Progenitor cell of endocrine pancreas (in vitro differentiated cells): ENCODE measurements at regions not wholly inside any gene's neighbourhood (a gene's known extent, or its start where the extent isn't known, plus 50 kb on each side); places are given as distances from the start of the nearest gene placed in this dataset.

Experiments
- DNase-seq: peaks from one replicate; pipeline ENCODE4 v3.0.0; 2021; ENCODE audit warnings: low spot score; ENCODE audit not compliant: unreplicated experiment
- H3K27ac Mint-ChIP-seq: 2 replicates; pipeline ENCODE4 v1.8.0; 2021; ENCODE audit warnings: mild to moderate bottlenecking, moderate library complexity, mixed read lengths
- H3K27me3 Mint-ChIP-seq: 2 replicates; pipeline ENCODE4 v1.8.0; 2021; ENCODE audit warnings: mixed read lengths
- H3K36me3 Mint-ChIP-seq: 2 replicates; pipeline ENCODE4 v1.8.0; 2022; ENCODE audit warnings: mixed read lengths; ENCODE audit not compliant: insufficient read depth
- H3K4me1 Mint-ChIP-seq: 2 replicates; pipeline ENCODE4 v1.8.0; 2021; ENCODE audit warnings: low read depth, mixed read lengths
- H3K4me3 Mint-ChIP-seq: 2 replicates; pipeline ENCODE4 v1.8.0; 2021; ENCODE audit warnings: low read depth, mild to moderate bottlenecking, moderate library complexity, mixed read lengths
- H3K9me3 Mint-ChIP-seq: 2 replicates; pipeline ENCODE4 v1.8.0; 2021; ENCODE audit warnings: low read depth, mixed read lengths
- CTCF ChIP-seq: fragments of 200-600 bp; sonication (generic); IDR thresholded peaks from one replicate; pipeline ENCODE4 v1.5.0; 2021; ENCODE audit warnings: antibody characterized with exemption, mild to moderate bottlenecking; ENCODE audit not compliant: unreplicated experiment

GRCh38 chr15:63434576-63435186 is 53.0 kb upstream of the CA12 start:
- no peak for TF ChIP-seq CTCF
- Mint-ChIP-seq H3K9me3 (no peaks in the 10 kb centered on the region), H3K27me3 (peaks cover 18% of the 10 kb centered on the region), H3K4me1 (peaks cover 4% of the 10 kb centered on the region), H3K27ac (no peak overlapping the region), H3K4me3 (no peak overlapping the region), H3K36me3 (no peaks in the 10 kb centered on the region)
- DNase-seq = no peak

DNA sequence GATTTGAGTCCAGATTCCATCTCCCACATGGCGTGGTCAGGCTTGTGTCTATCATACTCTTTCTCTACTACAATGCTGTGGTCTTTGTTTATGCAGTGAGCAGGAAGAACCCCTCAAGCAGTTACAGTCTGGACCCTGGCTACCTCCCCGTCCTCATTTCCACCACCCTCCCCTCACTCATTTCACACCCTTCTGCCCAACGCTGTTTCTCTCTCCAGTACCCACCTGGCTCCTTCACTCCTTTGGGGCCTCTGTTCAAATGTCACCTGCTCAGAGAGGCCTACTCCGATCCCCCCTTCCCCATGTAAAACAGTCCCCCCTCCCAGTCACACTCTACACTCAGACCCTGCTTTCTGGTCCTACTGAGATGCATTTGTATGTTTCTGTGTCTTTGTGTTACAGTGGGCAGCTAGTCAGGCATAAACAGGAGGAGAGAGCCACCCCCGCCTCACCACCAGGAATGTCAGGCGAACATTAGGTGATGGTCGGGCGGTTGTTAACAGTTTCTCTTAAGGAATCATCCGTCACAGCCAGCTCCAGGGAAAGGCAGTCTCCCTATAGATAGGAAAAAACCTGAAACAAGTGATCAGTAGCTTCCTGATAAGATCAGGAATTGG is 53.7 kb upstream of the CA12 start:
- Mint-ChIP-seq H3K4me3 (no peak overlapping the region), H3K27me3 (peaks cover 23% of the 10 kb centered on the region), H3K9me3 (no peaks in the 10 kb centered on the region), H3K36me3 (no peaks in the 10 kb centered on the region), H3K4me1 (peaks cover 4% of the 10 kb centered on the region), H3K27ac (no peak overlapping the region)
- DNase-seq = no peak
- TF ChIP-seq CTCF = no peak

- Mint-ChIP-seq H3K9me3 (no peaks in the 10 kb centered on the region), H3K4me1 (peaks cover 4% of the 10 kb centered on the region), H3K36me3 (no peaks in the 10 kb centered on the region), H3K27me3 (peaks cover 31% of the 10 kb centered on the region), H3K4me3 (no peak overlapping the region), H3K27ac (peak overlapping the region; percentile 3)
- no peak for TF ChIP-seq CTCF
- DNase-seq = no peak
These were observed 54.7 kb upstream of the CA12 start for GRCh38 chr15:63436341-63436740.

- Mint-ChIP-seq H3K9me3 (no peaks in the 10 kb centered on the region), H3K27ac (peak overlapping the region; percentile 3), H3K4me1 (peaks cover 4% of the 10 kb centered on the region), H3K27me3 (peaks cover 28% of the 10 kb centered on the region), H3K4me3 (no peak overlapping the region), H3K36me3 (no peaks in the 10 kb centered on the region)
- DNase-seq = no peak
- peak; percentile 16 for TF ChIP-seq CTCF
These were observed 55.3 kb upstream of the CA12 start for GRCh38 chr15:63436872-63437375.

- no peak overlapping the region for H3K27ac Mint-ChIP-seq
- H3K4me1 Mint-ChIP-seq = peaks cover 4% of the 10 kb centered on the region
- H3K9me3 Mint-ChIP-seq = no peaks in the 10 kb centered on the region
- H3K27me3 Mint-ChIP-seq = peaks cover 27% of the 10 kb centered on the region
- no peak for DNase-seq
- H3K36me3 Mint-ChIP-seq = no peaks in the 10 kb centered on the region
- TF ChIP-seq CTCF = no peak
- H3K4me3 Mint-ChIP-seq = no peak overlapping the region
These were observed 58.1 kb upstream of the CA12 start for GRCh38 chr15:63439536-63440264.
